ENCODE measurements at regions not wholly inside any gene's neighbourhood (a gene's known extent, or its start where the extent isn't known, plus 50 kb on each side); places are given as distances from the start of the nearest gene placed in this dataset.

GRCh38 chr10:33602278-33602677 lies 267.8 kb upstream of the NRP1 start:
- H3K4me3 ChIP-seq (replicated peaks in 1 of 4; ENCODE audit: control extremely low read depth in 1 of 4, insufficient read depth in 1 of 4, low read depth in 3 of 4, low read length in 4 of 4): no peak overlapping the region
- H3K4me2 ChIP-seq (ENCODE audit: extremely low read depth, insufficient read depth, low read length): no peak overlapping the region
- H3K27ac ChIP-seq (ENCODE audit: insufficient read depth, low read length): no peak overlapping the region
- no peaks in the 10 kb centered on the region for H4K20me1 ChIP-seq (ENCODE audit: control insufficient read depth, extremely low read depth, insufficient read depth, low read length)
- no peak for DNase-seq (ENCODE audit: low read depth in 2 of 2)
- no peaks in the 10 kb centered on the region for H3K79me2 ChIP-seq (ENCODE audit: control insufficient read depth, insufficient read depth, low read length)
- no peaks in the 10 kb centered on the region for H3K36me3 ChIP-seq (ENCODE audit: control insufficient read depth, insufficient read depth, low read length)
- no peaks in the 10 kb centered on the region for H3K27me3 ChIP-seq (ENCODE audit: control insufficient read depth, insufficient read depth, low read length)
- no peak for TF ChIP-seq EZH2 (IDR thresholded peaks at IDR 0.05; ENCODE audit: low read length, missing control alignments)
- TF ChIP-seq, protein P1, sequence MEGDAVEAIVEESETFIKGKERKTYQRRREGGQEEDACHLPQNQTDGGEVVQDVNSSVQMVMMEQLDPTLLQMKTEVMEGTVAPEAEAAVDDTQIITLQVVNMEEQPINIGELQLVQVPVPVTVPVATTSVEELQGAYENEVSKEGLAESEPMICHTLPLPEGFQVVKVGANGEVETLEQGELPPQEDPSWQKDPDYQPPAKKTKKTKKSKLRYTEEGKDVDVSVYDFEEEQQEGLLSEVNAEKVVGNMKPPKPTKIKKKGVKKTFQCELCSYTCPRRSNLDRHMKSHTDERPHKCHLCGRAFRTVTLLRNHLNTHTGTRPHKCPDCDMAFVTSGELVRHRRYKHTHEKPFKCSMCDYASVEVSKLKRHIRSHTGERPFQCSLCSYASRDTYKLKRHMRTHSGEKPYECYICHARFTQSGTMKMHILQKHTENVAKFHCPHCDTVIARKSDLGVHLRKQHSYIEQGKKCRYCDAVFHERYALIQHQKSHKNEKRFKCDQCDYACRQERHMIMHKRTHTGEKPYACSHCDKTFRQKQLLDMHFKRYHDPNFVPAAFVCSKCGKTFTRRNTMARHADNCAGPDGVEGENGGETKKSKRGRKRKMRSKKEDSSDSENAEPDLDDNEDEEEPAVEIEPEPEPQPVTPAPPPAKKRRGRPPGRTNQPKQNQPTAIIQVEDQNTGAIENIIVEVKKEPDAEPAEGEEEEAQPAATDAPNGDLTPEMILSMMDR (conservative IDR thresholded peaks at IDR 0.05 in 1 of 2, IDR thresholded peaks at IDR 0.05 in 1 of 2; ENCODE audit: low read depth in 1 of 2, low read length in 2 of 2): no peak
- H3K9ac ChIP-seq (ENCODE audit: insufficient read depth, low read length): no peak overlapping the region
- H3K4me1 ChIP-seq (ENCODE audit: control insufficient read depth, extremely low read depth, insufficient read depth, low read length): no peaks in the 10 kb centered on the region
- no peak overlapping the region for H2AFZ ChIP-seq (ENCODE audit: low read length)
- no peaks in the 10 kb centered on the region for H3K9me3 ChIP-seq (ENCODE audit: control insufficient read depth, insufficient read depth, low read depth, low read length)

DNA sequence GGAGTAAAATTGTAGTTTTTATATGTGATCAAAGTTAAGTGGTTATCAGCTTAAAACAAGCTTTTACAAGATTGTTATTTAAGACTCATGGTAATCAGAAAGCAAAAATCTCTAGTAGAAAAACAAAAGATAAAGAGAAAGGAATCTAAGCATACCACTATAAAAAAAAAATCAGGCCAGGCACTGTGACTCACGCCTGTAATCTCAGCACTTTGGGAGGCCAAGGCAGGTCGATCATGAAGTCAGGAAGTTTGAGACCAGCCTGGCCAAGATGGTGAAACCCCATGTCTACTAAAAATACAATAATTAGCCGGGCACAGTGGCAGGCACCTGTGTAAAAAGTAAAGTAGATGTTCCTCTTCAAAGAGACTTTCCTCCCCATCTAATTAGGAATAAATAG lies 265.9 kb upstream of the NRP1 start:
- Histone ChIP-seq H3K9me3 (ENCODE audit: control insufficient read depth, insufficient read depth, low read depth, low read length) (no peaks in the 10 kb centered on the region), H3K79me2 (ENCODE audit: control insufficient read depth, insufficient read depth, low read length) (no peaks in the 10 kb centered on the region), H3K36me3 (ENCODE audit: control insufficient read depth, insufficient read depth, low read length) (no peaks in the 10 kb centered on the region), H3K9ac (ENCODE audit: insufficient read depth, low read length) (no peak overlapping the region), H3K4me3 (replicated peaks in 1 of 4; ENCODE audit: control extremely low read depth in 1 of 4, insufficient read depth in 1 of 4, low read depth in 3 of 4, low read length in 4 of 4) (no peak overlapping the region), H3K27me3 (ENCODE audit: control insufficient read depth, insufficient read depth, low read length) (no peaks in the 10 kb centered on the region), H3K4me1 (ENCODE audit: control insufficient read depth, extremely low read depth, insufficient read depth, low read length) (no peaks in the 10 kb centered on the region), H4K20me1 (ENCODE audit: control insufficient read depth, extremely low read depth, insufficient read depth, low read length) (no peaks in the 10 kb centered on the region), H2AFZ (ENCODE audit: low read length) (no peak overlapping the region), H3K4me2 (ENCODE audit: extremely low read depth, insufficient read depth, low read length) (no peak overlapping the region), H3K27ac (ENCODE audit: insufficient read depth, low read length) (no peak overlapping the region)
- DNase-seq (ENCODE audit: low read depth in 2 of 2): peak; percentile 17 to 66
- TF ChIP-seq, protein P1 (conservative IDR thresholded peaks at IDR 0.05 in 1 of 2, IDR thresholded peaks at IDR 0.05 in 1 of 2; ENCODE audit: low read depth in 1 of 2, low read length in 2 of 2): no peak
- no peak for TF ChIP-seq EZH2 (IDR thresholded peaks at IDR 0.05; ENCODE audit: low read length, missing control alignments)

DNA sequence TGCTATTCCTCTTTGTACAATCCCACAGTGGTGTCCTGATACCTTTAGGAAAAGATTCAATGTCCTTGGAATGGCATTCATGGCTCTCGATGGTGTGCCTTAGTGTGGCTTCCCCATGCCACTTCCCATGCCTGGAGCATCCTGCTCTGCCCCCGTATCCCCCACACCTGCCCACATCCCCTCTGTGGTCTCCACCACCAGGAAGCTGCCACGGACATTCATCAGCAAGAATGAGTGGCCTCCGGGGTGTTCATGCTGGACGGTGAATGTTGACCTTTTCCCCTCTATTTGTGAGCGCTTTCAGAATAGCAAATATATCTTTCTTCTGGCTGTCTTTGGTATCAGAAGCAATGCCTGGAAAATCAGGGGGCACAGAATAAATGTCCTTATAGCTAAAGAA lies 262.0 kb upstream of the NRP1 start:
- TF ChIP-seq EZH2 (IDR thresholded peaks at IDR 0.05; ENCODE audit: low read length, missing control alignments): no peak
- TF ChIP-seq, protein P1 (conservative IDR thresholded peaks at IDR 0.05 in 1 of 2, IDR thresholded peaks at IDR 0.05 in 1 of 2; ENCODE audit: low read depth in 1 of 2, low read length in 2 of 2): no peak
- H3K4me2 ChIP-seq (ENCODE audit: extremely low read depth, insufficient read depth, low read length): no peak overlapping the region
- no peaks in the 10 kb centered on the region for H3K4me1 ChIP-seq (ENCODE audit: control insufficient read depth, extremely low read depth, insufficient read depth, low read length)
- H3K9me3 ChIP-seq (ENCODE audit: control insufficient read depth, insufficient read depth, low read depth, low read length): no peaks in the 10 kb centered on the region
- H2AFZ ChIP-seq (ENCODE audit: low read length): no peak overlapping the region
- H3K27me3 ChIP-seq (ENCODE audit: control insufficient read depth, insufficient read depth, low read length): no peaks in the 10 kb centered on the region
- no peak overlapping the region for H3K4me3 ChIP-seq (replicated peaks in 1 of 4; ENCODE audit: control extremely low read depth in 1 of 4, insufficient read depth in 1 of 4, low read depth in 3 of 4, low read length in 4 of 4)
- H3K9ac ChIP-seq (ENCODE audit: insufficient read depth, low read length): no peak overlapping the region
- H3K36me3 ChIP-seq (ENCODE audit: control insufficient read depth, insufficient read depth, low read length): no peaks in the 10 kb centered on the region
- H3K79me2 ChIP-seq (ENCODE audit: control insufficient read depth, insufficient read depth, low read length): no peaks in the 10 kb centered on the region
- no peak for DNase-seq (ENCODE audit: low read depth in 2 of 2)
- no peak overlapping the region for H3K27ac ChIP-seq (ENCODE audit: insufficient read depth, low read length)
- H4K20me1 ChIP-seq (ENCODE audit: control insufficient read depth, extremely low read depth, insufficient read depth, low read length): no peaks in the 10 kb centered on the region
